GM21360 (cell line): ENCODE measurements at regions not wholly inside any gene's neighbourhood (a gene's known extent, or its start where the extent isn't known, plus 50 kb on each side); places are given as distances from the start of the nearest gene placed in this dataset.

Experiments
- ATAC-seq: cut with Tn5 transposase; IDR thresholded peaks from one replicate; pipeline ENCODE4 v1.9.1; 2021; ENCODE audit warnings: mild to moderate bottlenecking, moderate library complexity; ENCODE audit not compliant: unreplicated experiment

- no peak for ATAC-seq
These were observed 1458.3 kb downstream of the UQCRFS1 start for GRCh38 chr19:27754700-27755099.

GRCh38 chr19:27753622-27754021 lies 1459.3 kb downstream of the UQCRFS1 start:
- ATAC-seq, result no peak

- ATAC-seq, result no peak
These were observed 1460.3 kb downstream of the UQCRFS1 start for GRCh38 chr19:27752530-27753184.

GRCh38 chr19:27751044-27751391 lies 1461.9 kb downstream of the UQCRFS1 start:
- no peak for ATAC-seq

GRCh38 chr19:27750391-27751043 lies 1462.4 kb downstream of the UQCRFS1 start:
- ATAC-seq, result no peak

GRCh38 chr19:27748551-27749152 lies 1464.3 kb downstream of the UQCRFS1 start:
- ATAC-seq, result no peak

- no peak for ATAC-seq
These were observed 1466.1 kb downstream of the UQCRFS1 start for GRCh38 chr19:27746691-27747380.

- ATAC-seq, result no peak
These were observed 1466.9 kb downstream of the UQCRFS1 start for GRCh38 chr19:27745978-27746542.

GRCh38 chr19:27744926-27745768 lies 1467.8 kb downstream of the UQCRFS1 start:
- ATAC-seq, result no peak

- no peak for ATAC-seq
These were observed 1470.9 kb downstream of the UQCRFS1 start for GRCh38 chr19:27742041-27742440.

- no peak for ATAC-seq
These were observed 1471.7 kb downstream of the UQCRFS1 start for GRCh38 chr19:27741236-27741635.

- ATAC-seq, result no peak
These were observed 1472.6 kb downstream of the UQCRFS1 start for GRCh38 chr19:27740396-27740795.

- no peak for ATAC-seq
These were observed 1474.3 kb downstream of the UQCRFS1 start for GRCh38 chr19:27738569-27739193.

GRCh38 chr19:27736225-27736624 lies 1476.7 kb downstream of the UQCRFS1 start:
- no peak for ATAC-seq

- ATAC-seq, result no peak
These were observed 1477.6 kb downstream of the UQCRFS1 start for GRCh38 chr19:27735314-27735713.

- ATAC-seq, result no peak
These were observed 1478.3 kb downstream of the UQCRFS1 start for GRCh38 chr19:27734496-27735220.

- ATAC-seq, result no peak
These were observed 1479.2 kb downstream of the UQCRFS1 start for GRCh38 chr19:27733551-27734266.

GRCh38 chr19:27729332-27729731 lies 1483.6 kb downstream of the UQCRFS1 start:
- no peak for ATAC-seq

- ATAC-seq, result no peak
These were observed 1490.3 kb downstream of the UQCRFS1 start for GRCh38 chr19:27722625-27723024.
